ENCODE measurements at regions not wholly inside any gene's neighbourhood (a gene's known extent, or its start where the extent isn't known, plus 50 kb on each side); places are given as distances from the start of the nearest gene placed in this dataset.

GRCh38 chr2:6538607-6539006 is 327.1 kb downstream of the CMPK2 start:
- no peaks in the 10 kb centered on the region for H3K79me2 ChIP-seq (ENCODE audit: control insufficient read depth in 1 of 2, insufficient read depth in 2 of 2, low read length in 2 of 2)
- no peak overlapping the region for H3K4me3 ChIP-seq (ENCODE audit: extremely low read depth in 1 of 4, insufficient read depth in 2 of 4, low read depth in 3 of 4, low read length in 4 of 4)
- peaks cover 0 to 12% (median 6%) of the 10 kb centered on the region in 4 experiments; a peak in 5 of 7 replicates for H3K4me1 ChIP-seq (replicated peaks in 1 of 4; ENCODE audit: control insufficient read depth in 3 of 4, insufficient read depth in 4 of 4, low read length in 3 of 4)
- no peak overlapping the region for H3K14ac ChIP-seq (ENCODE audit: insufficient read length)
- no peak overlapping the region for H3K23ac ChIP-seq (ENCODE audit: insufficient read length)
- H4K91ac ChIP-seq (replicated peaks; ENCODE audit: insufficient read length, low read length) = no peak overlapping the region
- no peak for FAIRE-seq
- H3K79me1 ChIP-seq (ENCODE audit: low read depth, low read length) = no peaks in the 10 kb centered on the region
- H4K20me1 ChIP-seq (replicated peaks in 1 of 2; ENCODE audit: control insufficient read depth in 1 of 2, insufficient read depth in 2 of 2, low read length in 2 of 2) = no peaks in the 10 kb centered on the region
- no peaks in the 10 kb centered on the region for H3K23me2 ChIP-seq (ENCODE audit: low read depth, low read length)
- H2BK15ac ChIP-seq (ENCODE audit: low read length) = no peak overlapping the region
- no peak for DNase-seq (ENCODE audit: low read depth in 1 of 2, low spot score in 2 of 2)
- H4K5ac ChIP-seq (ENCODE audit: insufficient read length, low read depth, low read length) = no peak overlapping the region
- no peak overlapping the region for H2AK5ac ChIP-seq (ENCODE audit: low read depth, low read length)
- no peaks in the 10 kb centered on the region for H3K27me3 ChIP-seq (replicated peaks in 1 of 4; ENCODE audit: control insufficient read depth in 3 of 4, extremely low read depth in 1 of 4, insufficient read depth in 3 of 4, low read length in 3 of 4)
- H2BK120ac ChIP-seq (replicated peaks; ENCODE audit: low read depth, low read length) = no peak overlapping the region
- no peak overlapping the region for H2BK5ac ChIP-seq (ENCODE audit: low read depth, low read length)
- no peak overlapping the region for H3K9ac ChIP-seq (replicated peaks in 1 of 4; ENCODE audit: extremely low read depth in 1 of 4, low read depth in 3 of 4, low read length in 3 of 4)
- ChIA-PET CTCF (ENCODE audit: partially characterized antibody) (interaction anchor here (0.6 to 2.2 kb wide), 3 partner anchors 17 to 359 kb away, joined by 4 to 6 read pairs (median 4); no protein-coding TSS in a partner anchor), POLR2A (ENCODE audit: partially characterized antibody) (no interaction called here)
- no peak overlapping the region for H2AFZ ChIP-seq (ENCODE audit: low read length)
- TF ChIP-seq GTF2F1 (IDR thresholded peaks at IDR 0.05; ENCODE audit: borderline replicate concordance, low read depth, low read length) = no peak
- TF ChIP-seq JUND (IDR thresholded peaks at IDR 0.05; ENCODE audit: low read length) = no peak
- no peak for TF ChIP-seq SP4 (IDR thresholded peaks at IDR 0.05; ENCODE audit: low read length)
- no peak for TF ChIP-seq USF2 (IDR thresholded peaks at IDR 0.05; ENCODE audit: low read length)
- no peak for TF ChIP-seq SUZ12 (IDR thresholded peaks at IDR 0.05; ENCODE audit: low read length)
- no peak for TF ChIP-seq POLR2AphosphoS5 (IDR thresholded peaks at IDR 0.05; ENCODE audit: low read depth, low read length)
- TF ChIP-seq SRF (IDR thresholded peaks at IDR 0.05; ENCODE audit: low read depth, low read length) = no peak
- no peak overlapping the region for H3K27ac ChIP-seq (ENCODE audit: low read depth, low read length)
- H2BK12ac ChIP-seq (ENCODE audit: low read depth, low read length) = no peak overlapping the region
- H3K9me3 ChIP-seq (ENCODE audit: insufficient read depth in 2 of 2, low read depth in 1 of 2, low read length in 1 of 2) = no peaks in the 10 kb centered on the region; a peak in 1 of 4 replicates
- H4K8ac ChIP-seq (ENCODE audit: extremely low read depth, insufficient read depth, low read length) = no peak overlapping the region
- no peak overlapping the region for H3K18ac ChIP-seq (ENCODE audit: extremely low read depth, low read length)
- no peak overlapping the region for H3K56ac ChIP-seq (replicated peaks; ENCODE audit: insufficient read length, low read depth, low read length)
- no peak overlapping the region for H3K4ac ChIP-seq (replicated peaks; ENCODE audit: insufficient read length, low read depth, low read length)
- H3K36me3 ChIP-seq (ENCODE audit: control insufficient read depth in 2 of 4, insufficient read depth in 4 of 4, low read length in 3 of 4) = no peaks in the 10 kb centered on the region
- no peak overlapping the region for H3K4me2 ChIP-seq (ENCODE audit: insufficient read depth in 1 of 2, low read depth in 2 of 2, low read length in 2 of 2)
- WGBS, 2 experiments (ENCODE audit: extremely low coverage in 1 of 2, insufficient coverage in 1 of 2, insufficient read length in 1 of 2, insufficient replicate concordance in 2 of 2, low coverage in 1 of 2, low lambda C conversion rate in 2 of 2, missing lambda C conversion rate in 1 of 2) = 93% methylated on average over 2 of the region's 2 CpGs; no CpG with 5 or more reads in 1 of the 2 experiments
- H2BK20ac ChIP-seq (ENCODE audit: low read length) = no peak overlapping the region

Data from H1 (cell line).